ENCODE measurements at regions not wholly inside any gene's neighbourhood (a gene's known extent, or its start where the extent isn't known, plus 50 kb on each side); places are given as distances from the start of the nearest gene placed in this dataset.
"Not testable (repeated sequence)": the region's sequence is repeated elsewhere in the genome, so short reads cannot be mapped to it uniquely, and the experiment has no call there.

DNA sequence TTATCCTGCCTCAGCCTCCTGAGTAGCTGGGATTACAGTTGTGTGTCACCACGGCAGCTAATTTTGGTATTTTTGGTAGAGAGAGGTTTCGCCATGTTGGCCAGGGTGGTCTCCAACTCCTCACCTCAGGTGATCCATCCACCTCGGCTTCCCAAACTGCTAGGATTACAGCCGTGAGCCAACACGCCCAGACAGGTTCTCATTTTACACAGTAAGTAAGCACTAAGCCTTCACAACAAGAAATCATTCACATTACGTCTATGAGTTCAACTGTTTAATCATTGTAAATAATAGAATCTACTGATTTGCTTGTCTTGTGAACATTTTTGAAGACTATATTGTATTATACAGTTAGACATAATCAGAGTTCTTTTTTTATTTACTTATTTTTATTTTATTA is 131.5 kb upstream of the LRATD1 start:
- no peak overlapping the region for H3K27ac Mint-ChIP-seq
- H4K5ac ChIP-seq (ENCODE audit: insufficient read length, low read depth, low read length), result no peak overlapping the region
- TF ChIP-seq, protein P1, sequence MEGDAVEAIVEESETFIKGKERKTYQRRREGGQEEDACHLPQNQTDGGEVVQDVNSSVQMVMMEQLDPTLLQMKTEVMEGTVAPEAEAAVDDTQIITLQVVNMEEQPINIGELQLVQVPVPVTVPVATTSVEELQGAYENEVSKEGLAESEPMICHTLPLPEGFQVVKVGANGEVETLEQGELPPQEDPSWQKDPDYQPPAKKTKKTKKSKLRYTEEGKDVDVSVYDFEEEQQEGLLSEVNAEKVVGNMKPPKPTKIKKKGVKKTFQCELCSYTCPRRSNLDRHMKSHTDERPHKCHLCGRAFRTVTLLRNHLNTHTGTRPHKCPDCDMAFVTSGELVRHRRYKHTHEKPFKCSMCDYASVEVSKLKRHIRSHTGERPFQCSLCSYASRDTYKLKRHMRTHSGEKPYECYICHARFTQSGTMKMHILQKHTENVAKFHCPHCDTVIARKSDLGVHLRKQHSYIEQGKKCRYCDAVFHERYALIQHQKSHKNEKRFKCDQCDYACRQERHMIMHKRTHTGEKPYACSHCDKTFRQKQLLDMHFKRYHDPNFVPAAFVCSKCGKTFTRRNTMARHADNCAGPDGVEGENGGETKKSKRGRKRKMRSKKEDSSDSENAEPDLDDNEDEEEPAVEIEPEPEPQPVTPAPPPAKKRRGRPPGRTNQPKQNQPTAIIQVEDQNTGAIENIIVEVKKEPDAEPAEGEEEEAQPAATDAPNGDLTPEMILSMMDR (conservative IDR thresholded peaks at IDR 0.05), result no peak
- H2BK20ac ChIP-seq (ENCODE audit: low read depth, low read length, poor library complexity, severe bottlenecking), result no peak overlapping the region
- no peak overlapping the region for H3K27ac ChIP-seq (ENCODE audit: insufficient read length, low read depth, low read length)
- no peak overlapping the region for H3K9ac ChIP-seq (ENCODE audit: extremely low read depth, insufficient read length, low read length)
- peaks cover 0 to 4% of the 10 kb centered on the region in 2 experiments; a peak in 2 of 5 replicates for H3K9me3 Mint-ChIP-seq
- H3K9me3 ChIP-seq (ENCODE audit: control insufficient read depth, low read depth, low read length), result no peaks in the 10 kb centered on the region
- no peaks in the 10 kb centered on the region for H3K23me2 ChIP-seq (ENCODE audit: insufficient read length, low read depth, low read length, poor library complexity, severe bottlenecking)
- H2BK12ac ChIP-seq (ENCODE audit: insufficient read length, low read depth, low read length), result no peak overlapping the region
- H3K4me3 Mint-ChIP-seq, result no peak overlapping the region
- H3K4me2 ChIP-seq (ENCODE audit: insufficient read depth, insufficient read length, low read length), result no peak overlapping the region
- no peak overlapping the region for H2BK15ac ChIP-seq (ENCODE audit: low read depth, low read length)
- no peak overlapping the region for H4K91ac ChIP-seq (ENCODE audit: insufficient read length, low read depth, low read length)
- no peaks in the 10 kb centered on the region for H3K36me3 Mint-ChIP-seq (ENCODE audit: insufficient read depth in 1 of 3, low read depth in 3 of 3)
- no peak overlapping the region for H3T11ph ChIP-seq (ENCODE audit: low read length)
- no peaks in the 10 kb centered on the region for H3K27me3 ChIP-seq (ENCODE audit: insufficient read depth, low read length)
- no peak overlapping the region for H4K8ac ChIP-seq (replicated peaks; ENCODE audit: insufficient read length, low read depth, low read length)
- no peaks in the 10 kb centered on the region for H3K79me1 ChIP-seq (ENCODE audit: insufficient read depth, low read depth, low read length, poor library complexity, severe bottlenecking)
- no peak overlapping the region for H3K56ac ChIP-seq (ENCODE audit: insufficient read length, low read depth, low read length)
- no peaks in the 10 kb centered on the region for H3K4me1 ChIP-seq (ENCODE audit: insufficient read depth, low read length)
- no peaks in the 10 kb centered on the region; the same call in 1 of the 2 replicates for H3K27me3 Mint-ChIP-seq (ENCODE audit: low read depth)
- no peaks in the 10 kb centered on the region for H3K79me2 ChIP-seq (ENCODE audit: insufficient read depth, low read length)
- H2BK120ac ChIP-seq (ENCODE audit: low read depth, low read length, poor library complexity, severe bottlenecking), result no peak overlapping the region
- WGBS (ENCODE audit: extremely low coverage, insufficient read length, low lambda C conversion rate), result no CpG with 5 or more reads among the region's 6 CpGs
- no peaks in the 10 kb centered on the region for H4K20me1 ChIP-seq (ENCODE audit: control insufficient read depth, insufficient read depth, insufficient read length)
- no peak for DNase-seq
- no peak overlapping the region for H3K4ac ChIP-seq (ENCODE audit: low read depth, low read length)
- no peak overlapping the region for H3K14ac ChIP-seq (ENCODE audit: insufficient read depth, low read length)
- no peak overlapping the region for H2AK5ac ChIP-seq (ENCODE audit: insufficient read length, low read length)
- no peaks in the 10 kb centered on the region for H3K4me1 Mint-ChIP-seq
- no peak overlapping the region for H2AFZ ChIP-seq (ENCODE audit: low read length)
- H3K23ac ChIP-seq (ENCODE audit: insufficient read length, low read depth, low read length), result no peak overlapping the region
- H2BK5ac ChIP-seq (ENCODE audit: insufficient read length, low read length), result no peak overlapping the region
- H3K18ac ChIP-seq (ENCODE audit: insufficient read length, low read depth, low read length), result no peak overlapping the region

DNA sequence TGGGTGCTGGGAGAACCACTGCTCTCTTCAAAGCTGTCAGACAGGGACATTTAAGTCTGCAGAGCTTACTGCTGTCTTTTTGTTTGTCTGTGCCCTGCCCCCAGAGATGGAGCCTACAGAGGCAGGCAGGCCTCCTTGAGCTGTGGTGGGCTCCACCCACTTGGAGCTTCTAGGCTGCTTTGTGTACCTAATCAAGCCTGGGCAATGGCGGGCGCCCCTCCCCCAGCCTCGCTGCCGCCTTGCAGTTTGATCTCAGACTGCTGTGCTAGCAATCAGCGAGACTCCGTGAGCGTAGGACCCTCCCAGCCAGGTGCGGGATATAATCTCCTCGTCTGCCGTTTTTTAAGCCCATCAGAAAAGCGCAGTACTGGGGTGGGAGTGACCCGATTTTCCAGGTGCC is 125.6 kb upstream of the LRATD1 start:
- H3K18ac ChIP-seq (ENCODE audit: insufficient read length, low read depth, low read length); H3K9ac ChIP-seq (ENCODE audit: extremely low read depth, insufficient read length, low read length); H2BK15ac ChIP-seq (ENCODE audit: low read depth, low read length); H2AK5ac ChIP-seq (ENCODE audit: insufficient read length, low read length); H2BK20ac ChIP-seq (ENCODE audit: low read depth, low read length, poor library complexity, severe bottlenecking); H2BK12ac ChIP-seq (ENCODE audit: insufficient read length, low read depth, low read length); H2BK120ac ChIP-seq (ENCODE audit: low read depth, low read length, poor library complexity, severe bottlenecking); H4K8ac ChIP-seq (replicated peaks; ENCODE audit: insufficient read length, low read depth, low read length); H3K4me3 Mint-ChIP-seq; H3K27ac Mint-ChIP-seq; H3K56ac ChIP-seq (ENCODE audit: insufficient read length, low read depth, low read length); H3K79me1 ChIP-seq (ENCODE audit: insufficient read depth, low read depth, low read length, poor library complexity, severe bottlenecking); H2AFZ ChIP-seq (ENCODE audit: low read length); H3K79me2 ChIP-seq (ENCODE audit: insufficient read depth, low read length); H2BK5ac ChIP-seq (ENCODE audit: insufficient read length, low read length); H3K4ac ChIP-seq (ENCODE audit: low read depth, low read length); H3K23me2 ChIP-seq (ENCODE audit: insufficient read length, low read depth, low read length, poor library complexity, severe bottlenecking); DNase-seq; H3K4me1 Mint-ChIP-seq; H3T11ph ChIP-seq (ENCODE audit: low read length); H4K20me1 ChIP-seq (ENCODE audit: control insufficient read depth, insufficient read depth, insufficient read length); H3K4me1 ChIP-seq (ENCODE audit: insufficient read depth, low read length); H3K27me3 ChIP-seq (ENCODE audit: insufficient read depth, low read length); H4K5ac ChIP-seq (ENCODE audit: insufficient read length, low read depth, low read length); H3K27me3 Mint-ChIP-seq (ENCODE audit: low read depth); H3K14ac ChIP-seq (ENCODE audit: insufficient read depth, low read length); H3K4me2 ChIP-seq (ENCODE audit: insufficient read depth, insufficient read length, low read length); H4K91ac ChIP-seq (ENCODE audit: insufficient read length, low read depth, low read length); H3K23ac ChIP-seq (ENCODE audit: insufficient read length, low read depth, low read length); H3K27ac ChIP-seq (ENCODE audit: insufficient read length, low read depth, low read length): not testable (repeated sequence)
- Mint-ChIP-seq H3K9me3 (peaks cover 25 to 33% of the 10 kb centered on the region in 2 experiments), H3K36me3 (ENCODE audit: insufficient read depth in 1 of 3, low read depth in 3 of 3) (peaks cover 13 to 24% (median 17%) of the 10 kb centered on the region in 3 experiments)
- no CpG with 5 or more reads among the region's 12 CpGs for whole genome bisulfite sequencing (ENCODE audit: extremely low coverage, insufficient read length, low lambda C conversion rate)
- peaks cover 15% of the 10 kb centered on the region for H3K9me3 ChIP-seq (ENCODE audit: control insufficient read depth, low read depth, low read length)
